DND-41 (cell line): ENCODE measurements at regions not wholly inside any gene's neighbourhood (a gene's known extent, or its start where the extent isn't known, plus 50 kb on each side); places are given as distances from the start of the nearest gene placed in this dataset.

Experiments
- CTCF ChIP-seq: IDR thresholded peaks from 2 replicates; pipeline ENCODE4 v1.5.1; 2012; ENCODE audit warnings: borderline replicate concordance, low read length, moderate library complexity, mild to moderate bottlenecking; ENCODE audit not compliant: poor library complexity, severe bottlenecking; ENCODE audit errors: extremely low read depth
- EZH2 ChIP-seq: IDR thresholded peaks from 3 replicates; pipeline ENCODE4 v1.6.1; 2012; ENCODE audit warnings: borderline replicate concordance, low read depth, mild to moderate bottlenecking, moderate library complexity, low read length, inconsistent platforms; ENCODE audit not compliant: severe bottlenecking

DNA sequence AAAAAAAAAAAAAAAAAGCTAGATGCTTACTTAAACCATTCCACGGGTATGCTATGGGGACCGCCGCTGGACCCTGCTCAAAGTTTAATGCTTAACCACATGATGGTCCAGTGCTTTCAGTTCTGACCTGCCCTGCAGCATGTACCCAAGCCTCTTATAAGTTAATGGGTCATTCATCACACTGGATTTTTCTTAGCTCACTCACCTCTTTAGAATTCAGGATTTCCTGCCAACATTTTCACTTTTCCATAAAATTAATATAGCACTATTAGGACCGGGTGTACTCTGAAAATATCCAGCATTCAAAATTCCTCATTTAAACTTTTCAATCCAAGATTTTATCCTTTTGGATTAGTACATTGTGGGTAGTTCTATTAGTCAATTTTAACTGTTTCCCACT, 140.8 kb downstream of the ALDH8A1 start:
- TF ChIP-seq CTCF (no peak), EZH2 (no peak)
